Right cardiac atrium (tissue), 5 donors: ENCODE measurements at regions not wholly inside any gene's neighbourhood (a gene's known extent, or its start where the extent isn't known, plus 50 kb on each side); places are given as distances from the start of the nearest gene placed in this dataset.

Experiments
- ATAC-seq, 2 donors: fragments of 200-7000 bp; cut with Tn5 transposase; one replicate each; pipeline versions ENCODE4 v1.8.0 to v1.9.1; 2020; ENCODE audit warnings: moderate library complexity in 2 of 2, mild to moderate bottlenecking in 1 of 2
- DNase-seq, 3 donors: peaks; one replicate each; pipeline ENCODE4 v3.0.0-alpha.2; 2020
- H3K27ac ChIP-seq: one replicate; pipeline ENCODE4 v1.5.1; 2013; ENCODE audit warnings: mild to moderate bottlenecking, low read length, control low read depth, moderate library complexity
- H3K27me3 ChIP-seq: one replicate; pipeline ENCODE4 v1.6.1; 2013; ENCODE audit not compliant: control insufficient read depth, insufficient read depth
- H3K4me1 ChIP-seq: one replicate; pipeline ENCODE4 v1.6.1; 2013; ENCODE audit warnings: low read length; ENCODE audit not compliant: control insufficient read depth, insufficient read depth
- H3K4me3 ChIP-seq: one replicate; pipeline ENCODE4 v1.5.1; 2013; ENCODE audit warnings: low read length, control low read depth
- H3K9me3 ChIP-seq: one replicate; pipeline ENCODE4 v1.6.1; 2013; ENCODE audit warnings: low read length; ENCODE audit not compliant: control insufficient read depth
- WGBS: extraction: QIAGEN DNeasy Blood & Tissue Kit; methylation state at CpG from one replicate; pipeline ENCODE4 v1.1.7; 2013; 5-methylcytosine and 5-hydroxymethylcytosine counted together
- intact Hi-C, 4 donors: fragments of 100-400 bp; cut with DNase I; formaldehyde crosslinking; loops; one replicate each; pipeline versions ENCODE4 v1.11.0 to v1.14.0; 2022 to 2023
- donor health status: healthy with polysubstance abuse.
- donor health status: DM: no; HTN: yes; CAD: no.
- donor health status: DM: no; HTN: no; CAD: no.
- donor health status: DM: no; HTN: yes; CAD: no; lungs with severe emphysema.
- donor health status: DM: yes; HTN: yes; CAD: no.

DNA sequence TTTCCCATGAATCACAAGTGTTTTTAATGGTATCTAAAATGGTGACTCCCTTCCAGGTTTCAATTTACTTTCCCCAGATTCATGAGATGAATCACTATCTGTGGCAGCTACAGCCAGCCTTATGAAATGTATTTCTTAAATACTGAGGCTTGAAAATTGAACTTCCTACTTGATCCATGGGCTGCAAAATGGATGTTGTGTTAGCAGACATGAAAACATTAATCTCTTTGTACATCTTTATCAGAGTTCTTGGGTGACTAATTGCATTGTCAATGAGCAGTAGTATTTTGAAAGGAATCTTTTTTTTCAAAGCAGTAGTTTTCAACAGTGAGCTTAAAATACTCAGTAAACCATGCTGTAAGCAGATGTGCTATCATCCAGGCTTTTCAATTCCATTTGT is 250.8 kb downstream of the SLC6A15 start:
- intact Hi-C loops, result no loop called here
- H3K27me3 ChIP-seq, result no peaks in the 10 kb centered on the region
- no peaks in the 10 kb centered on the region for H3K9me3 ChIP-seq
- DNase-seq (no peak), ATAC-seq (no peak)
- H3K27ac ChIP-seq, result no peak overlapping the region
- no peak overlapping the region for H3K4me3 ChIP-seq
- no peaks in the 10 kb centered on the region for H3K4me1 ChIP-seq

- H3K4me3 ChIP-seq, result no peak overlapping the region
- H3K9me3 ChIP-seq, result no peaks in the 10 kb centered on the region
- 77% methylated on average over 1 of the region's 1 CpG for WGBS
- ATAC-seq (no peak), DNase-seq (no peak)
- no peak overlapping the region for H3K27ac ChIP-seq
- intact Hi-C loops, result no loop called here
- H3K4me1 ChIP-seq, result no peaks in the 10 kb centered on the region
- no peaks in the 10 kb centered on the region for H3K27me3 ChIP-seq
Observed at GRCh38 chr12:84660139-84660538, 252.5 kb downstream of the SLC6A15 start.

DNA sequence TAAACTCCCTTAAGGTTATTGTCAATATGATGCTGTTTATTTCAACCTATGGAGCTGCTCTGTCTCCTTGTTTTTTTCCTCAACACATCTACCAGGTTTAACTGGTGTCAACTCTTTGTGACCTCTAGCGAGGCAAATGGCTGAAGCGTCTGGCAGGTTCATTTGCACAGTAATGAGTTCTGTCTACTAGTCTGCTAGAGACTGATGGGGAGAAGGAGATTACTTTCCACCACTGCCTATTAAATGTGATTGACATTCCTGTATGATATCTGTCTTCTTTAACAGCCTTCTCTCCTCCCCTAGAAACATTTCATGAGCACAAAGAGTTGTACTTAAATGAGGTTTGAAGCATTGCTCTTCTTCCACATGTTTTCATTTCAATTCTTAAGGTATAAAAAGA is 253.7 kb downstream of the SLC6A15 start:
- ATAC-seq, result no peak
- 47% methylated on average over 2 of the region's 2 CpGs for WGBS
- intact Hi-C loops, result no loop called here

GRCh38 chr12:84656705-84657104 is 255.9 kb downstream of the SLC6A15 start:
- Histone ChIP-seq H3K4me1 (no peaks in the 10 kb centered on the region), H3K27ac (no peak overlapping the region), H3K9me3 (no peaks in the 10 kb centered on the region), H3K27me3 (no peaks in the 10 kb centered on the region), H3K4me3 (no peak overlapping the region)
- ATAC-seq, result no peak
- intact Hi-C loops, result no loop called here
- DNase-seq, result no peak
- 36% methylated on average over 3 of the region's 3 CpGs for WGBS

More for the DNA sequence above, 253.7 kb downstream of the SLC6A15 start:
- no peak for DNase-seq
- Histone ChIP-seq H3K4me1 (no peaks in the 10 kb centered on the region), H3K9me3 (no peaks in the 10 kb centered on the region), H3K4me3 (no peak overlapping the region), H3K27ac (no peak overlapping the region), H3K27me3 (no peaks in the 10 kb centered on the region)

- intact Hi-C loops, result no loop called here
- Histone ChIP-seq H3K27ac (no peak overlapping the region), H3K9me3 (no peaks in the 10 kb centered on the region), H3K4me3 (no peak overlapping the region), H3K4me1 (no peaks in the 10 kb centered on the region), H3K27me3 (no peaks in the 10 kb centered on the region)
- ATAC-seq (no peak), DNase-seq (no peak)
- WGBS, result 86% methylated on average over 2 of the region's 2 CpGs
Observed at GRCh38 chr12:84653482-84653881, 259.1 kb downstream of the SLC6A15 start.

DNA sequence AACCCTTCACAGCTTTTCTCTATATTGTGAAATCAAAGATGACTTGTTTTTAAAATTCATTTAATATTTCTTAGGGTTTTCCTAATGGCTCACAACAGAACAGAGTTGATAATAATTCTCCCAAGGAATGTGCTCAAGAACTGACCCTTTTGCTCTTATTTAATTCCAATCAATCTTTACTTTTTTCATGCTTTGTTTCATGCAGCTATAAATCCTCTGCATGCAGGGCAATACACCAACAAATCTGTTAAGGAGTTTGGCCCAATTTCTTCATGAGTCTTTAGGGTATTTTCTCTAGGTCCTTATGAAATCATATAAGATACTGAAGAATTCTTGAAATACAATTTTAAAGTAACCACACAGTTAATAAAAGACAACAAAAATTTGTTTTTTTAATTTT is 264.2 kb downstream of the SLC6A15 start:
- ATAC-seq (no peak), DNase-seq (no peak)
- Histone ChIP-seq H3K27me3 (no peaks in the 10 kb centered on the region), H3K4me1 (no peaks in the 10 kb centered on the region), H3K9me3 (no peaks in the 10 kb centered on the region), H3K27ac (no peak overlapping the region), H3K4me3 (no peak overlapping the region)
- intact Hi-C loops, result no loop called here

- no peak overlapping the region for H3K27ac ChIP-seq
- H3K4me1 ChIP-seq, result no peaks in the 10 kb centered on the region
- intact Hi-C loops, result no loop called here
- no peaks in the 10 kb centered on the region for H3K9me3 ChIP-seq
- DNase-seq, result no peak
- no peaks in the 10 kb centered on the region for H3K27me3 ChIP-seq
- ATAC-seq, result no peak
- 79% methylated on average over 2 of the region's 2 CpGs for WGBS
- no peak overlapping the region for H3K4me3 ChIP-seq
Observed at GRCh38 chr12:84644908-84645307, 267.7 kb downstream of the SLC6A15 start.

DNA sequence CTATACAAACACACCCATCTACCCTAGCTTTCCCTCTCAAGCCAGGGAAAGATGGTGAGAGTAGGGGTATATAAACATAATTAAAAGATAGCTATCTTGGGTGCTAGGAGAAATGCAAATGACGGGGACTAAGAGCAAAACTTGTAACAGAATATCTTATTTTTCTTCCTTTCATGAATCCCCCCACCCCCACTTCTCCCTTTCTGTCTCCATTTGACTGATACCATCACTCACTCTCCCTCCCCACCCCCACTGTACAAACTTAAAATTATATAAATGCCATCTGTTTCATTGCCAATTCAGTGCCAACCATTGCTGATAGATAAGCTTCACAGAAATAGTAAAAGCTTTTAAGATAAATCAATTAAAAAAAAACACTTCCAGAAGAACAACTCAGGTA is 268.6 kb downstream of the SLC6A15 start:
- DNase-seq, result no peak
- H3K27me3 ChIP-seq, result no peaks in the 10 kb centered on the region
- H3K4me3 ChIP-seq, result no peak overlapping the region
- ATAC-seq, result no peak
- intact Hi-C loops, result no loop called here
- WGBS, result 88% methylated on average over 1 of the region's 1 CpG
- no peak overlapping the region for H3K27ac ChIP-seq
- H3K9me3 ChIP-seq, result no peaks in the 10 kb centered on the region
- H3K4me1 ChIP-seq, result no peaks in the 10 kb centered on the region

- Histone ChIP-seq H3K9me3 (no peaks in the 10 kb centered on the region), H3K27me3 (no peaks in the 10 kb centered on the region), H3K27ac (no peak overlapping the region), H3K4me1 (no peaks in the 10 kb centered on the region), H3K4me3 (no peak overlapping the region)
- ATAC-seq (no peak), DNase-seq (no peak)
- WGBS, result 57% methylated on average over 2 of the region's 2 CpGs
- intact Hi-C loops, result no loop called here
Observed at GRCh38 chr12:84641940-84642545, 270.6 kb downstream of the SLC6A15 start.

GRCh38 chr12:84638811-84639368 is 273.7 kb downstream of the SLC6A15 start:
- 70% methylated on average over 2 of the region's 2 CpGs for WGBS
- DNase-seq (no peak), ATAC-seq (no peak)
- Histone ChIP-seq H3K27me3 (no peaks in the 10 kb centered on the region), H3K4me1 (no peaks in the 10 kb centered on the region), H3K9me3 (no peaks in the 10 kb centered on the region), H3K27ac (no peak overlapping the region), H3K4me3 (no peak overlapping the region)
- intact Hi-C loops, result no loop called here

GRCh38 chr12:84637926-84638325 is 274.7 kb downstream of the SLC6A15 start:
- H3K27ac ChIP-seq, result no peak overlapping the region
- H3K4me3 ChIP-seq, result no peak overlapping the region
- no peaks in the 10 kb centered on the region for H3K27me3 ChIP-seq
- no peak for ATAC-seq
- DNase-seq, result no peak
- no peaks in the 10 kb centered on the region for H3K4me1 ChIP-seq
- intact Hi-C loops, result no loop called here
- no peaks in the 10 kb centered on the region for H3K9me3 ChIP-seq

- ATAC-seq (no peak), DNase-seq (no peak)
- Histone ChIP-seq H3K4me3 (no peak overlapping the region), H3K9me3 (no peaks in the 10 kb centered on the region), H3K27me3 (no peaks in the 10 kb centered on the region), H3K27ac (no peak overlapping the region), H3K4me1 (no peaks in the 10 kb centered on the region)
- intact Hi-C loops, result no loop called here
Observed at GRCh38 chr12:84636801-84637290, 275.8 kb downstream of the SLC6A15 start.
